ENCODE measurements at regions not wholly inside any gene's neighbourhood (a gene's known extent, or its start where the extent isn't known, plus 50 kb on each side); places are given as distances from the start of the nearest gene placed in this dataset.

DNA sequence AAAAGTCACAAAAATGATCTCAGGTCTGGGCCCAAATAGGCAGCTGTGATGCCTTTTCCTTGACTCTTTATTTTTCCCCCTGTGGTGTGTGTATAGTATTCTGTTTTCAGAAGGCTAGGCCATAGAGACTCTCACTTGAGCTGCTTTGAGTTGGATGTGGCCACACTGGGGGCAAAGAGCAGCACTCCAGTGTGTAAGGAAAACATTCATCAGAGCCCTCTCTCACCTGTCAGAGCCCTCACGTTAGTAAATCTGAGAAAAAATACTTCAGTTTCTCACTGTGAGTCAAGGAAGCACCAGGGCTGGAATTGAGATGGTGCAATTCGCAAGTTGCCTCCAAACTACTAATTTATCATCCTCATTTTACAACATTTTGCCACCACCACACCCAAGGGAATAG is 136.1 kb downstream of the ST6GAL2 start:
- Histone ChIP-seq H3K9me3 (ENCODE audit: control insufficient read depth in 2 of 3, insufficient read depth in 1 of 3, low read length in 3 of 3) (no peaks in the 10 kb centered on the region), H3K27ac (ENCODE audit: low read depth in 2 of 2, low read length in 2 of 2) (no peak overlapping the region), H3K4me1 (ENCODE audit: control insufficient read depth in 2 of 3, insufficient read depth in 2 of 3, low read depth in 1 of 3, low read length in 3 of 3) (no peaks in the 10 kb centered on the region), H3K36me3 (ENCODE audit: control insufficient read depth in 2 of 3, insufficient read depth in 3 of 3, low read length in 3 of 3) (no peaks in the 10 kb centered on the region), H3K27me3 (ENCODE audit: control insufficient read depth, insufficient read depth, low read length) (no peaks in the 10 kb centered on the region), H3K4me3 (ENCODE audit: low read length in 3 of 3) (no peak overlapping the region), H3K9ac (ENCODE audit: low read length in 3 of 3) (no peak overlapping the region)
- TF ChIP-seq, protein P1, sequence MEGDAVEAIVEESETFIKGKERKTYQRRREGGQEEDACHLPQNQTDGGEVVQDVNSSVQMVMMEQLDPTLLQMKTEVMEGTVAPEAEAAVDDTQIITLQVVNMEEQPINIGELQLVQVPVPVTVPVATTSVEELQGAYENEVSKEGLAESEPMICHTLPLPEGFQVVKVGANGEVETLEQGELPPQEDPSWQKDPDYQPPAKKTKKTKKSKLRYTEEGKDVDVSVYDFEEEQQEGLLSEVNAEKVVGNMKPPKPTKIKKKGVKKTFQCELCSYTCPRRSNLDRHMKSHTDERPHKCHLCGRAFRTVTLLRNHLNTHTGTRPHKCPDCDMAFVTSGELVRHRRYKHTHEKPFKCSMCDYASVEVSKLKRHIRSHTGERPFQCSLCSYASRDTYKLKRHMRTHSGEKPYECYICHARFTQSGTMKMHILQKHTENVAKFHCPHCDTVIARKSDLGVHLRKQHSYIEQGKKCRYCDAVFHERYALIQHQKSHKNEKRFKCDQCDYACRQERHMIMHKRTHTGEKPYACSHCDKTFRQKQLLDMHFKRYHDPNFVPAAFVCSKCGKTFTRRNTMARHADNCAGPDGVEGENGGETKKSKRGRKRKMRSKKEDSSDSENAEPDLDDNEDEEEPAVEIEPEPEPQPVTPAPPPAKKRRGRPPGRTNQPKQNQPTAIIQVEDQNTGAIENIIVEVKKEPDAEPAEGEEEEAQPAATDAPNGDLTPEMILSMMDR (IDR thresholded peaks at IDR 0.05; ENCODE audit: borderline replicate concordance, extremely low read depth, insufficient read depth) = no peak
- FAIRE-seq (no peak), DNase-seq (peak in 1 of 5 donors; percentile 15)
- intact Hi-C loops (cut with DNase I) = no loop called here
